GM12878 (cell line): ENCODE measurements at regions not wholly inside any gene's neighbourhood (a gene's known extent, or its start where the extent isn't known, plus 50 kb on each side); places are given as distances from the start of the nearest gene placed in this dataset.

Experiments used
- ATAC-seq: fragments of 200-7000 bp; cut with Tn5 transposase; 3 replicates; pipeline ENCODE4 v1.9.1; 2020; ENCODE audit warnings: mild to moderate bottlenecking, moderate library complexity
- BruUV-seq: library from RNA; stranded (reverse); fragments of 400-500 nt; replicated peaks from 2 replicates; lab custom pipeline; 2021; lab: Mats Ljungman, UMichigan
- CTCF ChIA-PET: fragments of 300-600 bp; sonication (Branson Sonifier 250); formaldehyde crosslinking; extraction: SDS; loops from one replicate; lab custom pipeline; 2021; ENCODE audit warnings: inconsistent platforms; lab: Yijun Ruan, JAX
- POLR2A ChIA-PET: fragments of 350-600 bp; formaldehyde crosslinking; extraction: SDS; loops from one replicate; lab custom pipeline; 2021; ENCODE audit warnings: inconsistent platforms; lab: Charles Lee
- RAD21 ChIA-PET: fragments of 300-600 bp; sonication (Branson Sonifier 250); formaldehyde crosslinking; loops from one replicate; lab custom pipeline; 2023; ENCODE audit warnings: antibody characterized with exemption; ENCODE audit not compliant: unreplicated experiment; lab: Charles Lee
- SMC1A ChIA-PET: fragments of 300-600 bp; sonication (Branson Sonifier 250); formaldehyde crosslinking; loops from one replicate; lab custom pipeline; 2023; ENCODE audit not compliant: unreplicated experiment, uncharacterized antibody; lab: Charles Lee
- DNase-seq: peaks from one replicate; pipeline ENCODE4 v3.0.0-alpha.2; 2011; ENCODE audit warnings: low read depth, low spot score
- FAIRE-seq: peaks from 3 replicates; lab custom pipeline; 2011; peaks lifted over from hg19 to GRCh38; lab: Jason Lieb, UNC
- H2AFZ ChIP-seq: 2 replicates; pipeline ENCODE4 v1.6.0; 2011; ENCODE audit warnings: low read depth, low read length, control low read depth; ENCODE audit not compliant: control insufficient read depth
- H3K27ac ChIP-seq: 2 replicates; pipeline ENCODE4 v1.5.1; 2011; ENCODE audit warnings: control low read depth; ENCODE audit not compliant: control insufficient read depth, insufficient read depth
- H3K27me3 ChIP-seq, 2 experiments: replicated peaks in 1 of 2; 2 replicates each; pipeline versions ENCODE4 v1.6.0 to v1.6.1; 2011; ENCODE audit warnings: low read length in 1 of 2; ENCODE audit not compliant: control insufficient read depth in 2 of 2, insufficient read depth in 2 of 2
- H3K36me3 ChIP-seq, 2 experiments: 2 replicates each; pipeline ENCODE4 v1.5.1; 2011; ENCODE audit warnings: low read length in 1 of 2; ENCODE audit not compliant: control insufficient read depth in 2 of 2, insufficient read depth in 2 of 2
- H3K4me1 ChIP-seq: 2 replicates; pipeline ENCODE4 v1.6.1; 2011; ENCODE audit warnings: mild to moderate bottlenecking, low read length, moderate library complexity, mixed read lengths; ENCODE audit not compliant: control insufficient read depth, insufficient read depth
- H3K4me2 ChIP-seq: 2 replicates; pipeline ENCODE4 v1.6.0; 2011; ENCODE audit warnings: control low read depth; ENCODE audit not compliant: control insufficient read depth, insufficient read depth
- H3K4me3 ChIP-seq: fragments of 200-600 bp; sonication (generic); 2 replicates; pipeline ENCODE4 v1.5.1; 2016
- H3K79me2 ChIP-seq: 2 replicates; pipeline ENCODE4 v1.6.0; 2011; ENCODE audit warnings: low read length; ENCODE audit not compliant: control insufficient read depth, insufficient read depth
- H3K9ac ChIP-seq: 2 replicates; pipeline ENCODE4 v1.8.0; 2011; ENCODE audit warnings: low read length, control low read depth, mixed read lengths; ENCODE audit not compliant: control insufficient read depth, insufficient read depth
- H3K9me3 ChIP-seq: replicated peaks from 3 replicates; pipeline ENCODE4 v1.5.1; 2011; ENCODE audit warnings: mild to moderate bottlenecking, low read length; ENCODE audit not compliant: control insufficient read depth, insufficient read depth
- H4K20me1 ChIP-seq: 2 replicates; pipeline ENCODE4 v1.6.0; 2011; ENCODE audit not compliant: control insufficient read depth, insufficient read depth
- CBFB ChIP-seq: IDR thresholded peaks from 2 replicates; pipeline ENCODE4 v1.6.1; 2016; ENCODE audit warnings: antibody characterized with exemption, low read depth
- CHD4 ChIP-seq: fragments of 200-600 bp; sonication (generic); IDR thresholded peaks from 2 replicates; pipeline ENCODE4 v1.6.1; 2016; ENCODE audit warnings: mild to moderate bottlenecking
- DPF2 ChIP-seq: fragments of 450-650 bp; IDR thresholded peaks from 2 replicates; pipeline ENCODE4 v1.6.1; 2017; ENCODE audit warnings: mild to moderate bottlenecking
- ESRRA ChIP-seq: IDR thresholded peaks from 2 replicates; pipeline ENCODE4 v1.6.1; 2012; ENCODE audit warnings: mild to moderate bottlenecking, low read length, improper control_type of control experiment
- FOXM1 ChIP-seq: IDR thresholded peaks from 2 replicates; pipeline ENCODE4 v1.6.1; 2012; ENCODE audit warnings: low read depth, mild to moderate bottlenecking, inconsistent platforms, low read length, moderate library complexity
- HDGF ChIP-seq: fragments of 450-650 bp; IDR thresholded peaks from 2 replicates; pipeline ENCODE4 v1.6.1; 2016; ENCODE audit warnings: antibody characterized with exemption
- NFIC ChIP-seq: IDR thresholded peaks from 2 replicates; pipeline ENCODE4 v1.6.1; 2012; ENCODE audit warnings: low read depth, mild to moderate bottlenecking, inconsistent platforms, low read length, moderate library complexity
- RAD51 ChIP-seq: fragments of 450-650 bp; IDR thresholded peaks from 2 replicates; pipeline ENCODE4 v1.6.1; 2016; ENCODE audit warnings: moderate library complexity, mild to moderate bottlenecking, inconsistent platforms
- RBBP5 ChIP-seq: fragments of 200-600 bp; sonication (generic); conservative IDR thresholded peaks from 2 replicates; pipeline ENCODE4 v1.6.1; 2016
- ZBED1 ChIP-seq: IDR thresholded peaks from 2 replicates; pipeline ENCODE4 v1.6.1; 2016; ENCODE audit warnings: borderline replicate concordance
- ZNF274 ChIP-seq: IDR thresholded peaks from one replicate; pipeline ENCODE4 v1.8.0; 2011; ENCODE audit not compliant: insufficient read length, insufficient read depth
- WGBS: methylation state at CpG from one replicate; pipeline ENCODE4 v1.1.6; 2016; ENCODE audit warnings: low lambda C conversion rate; ENCODE audit not compliant: insufficient replicate concordance, insufficient coverage; ENCODE audit errors: missing lambda C conversion rate; 5-methylcytosine and 5-hydroxymethylcytosine counted together
- in situ Hi-C: fragments of 300-500 bp; cut with MboI; formaldehyde crosslinking; loops from 9 replicates; pipeline ENCODE4 v1.14.3; 2018; ENCODE audit warnings: mixed read lengths
- intact Hi-C: fragments of 100-400 bp; cut with micrococcal nuclease; formaldehyde crosslinking; loops from one replicate; pipeline ENCODE4 v1.14.2; 2022; ENCODE audit not compliant: unreplicated experiment
- TF ChIP-seq, protein P1 (sequence below): IDR thresholded peaks from 2 replicates; pipeline ENCODE4 v1.6.1; 2012; ENCODE audit warnings: improper control_type of control experiment, low read depth, low read length; ENCODE audit not compliant: insufficient replicate concordance
- TF ChIP-seq, protein P2 (sequence below): IDR thresholded peaks from 2 replicates; pipeline ENCODE4 v1.6.1; 2011; ENCODE audit warnings: mild to moderate bottlenecking, low read depth, low read length, moderate library complexity; ENCODE audit not compliant: insufficient replicate concordance
- TF ChIP-seq, protein P3 (sequence below): fragments of 450-650 bp; IDR thresholded peaks from 2 replicates; pipeline ENCODE4 v1.6.1; 2017; ENCODE audit warnings: borderline replicate concordance

DNA sequence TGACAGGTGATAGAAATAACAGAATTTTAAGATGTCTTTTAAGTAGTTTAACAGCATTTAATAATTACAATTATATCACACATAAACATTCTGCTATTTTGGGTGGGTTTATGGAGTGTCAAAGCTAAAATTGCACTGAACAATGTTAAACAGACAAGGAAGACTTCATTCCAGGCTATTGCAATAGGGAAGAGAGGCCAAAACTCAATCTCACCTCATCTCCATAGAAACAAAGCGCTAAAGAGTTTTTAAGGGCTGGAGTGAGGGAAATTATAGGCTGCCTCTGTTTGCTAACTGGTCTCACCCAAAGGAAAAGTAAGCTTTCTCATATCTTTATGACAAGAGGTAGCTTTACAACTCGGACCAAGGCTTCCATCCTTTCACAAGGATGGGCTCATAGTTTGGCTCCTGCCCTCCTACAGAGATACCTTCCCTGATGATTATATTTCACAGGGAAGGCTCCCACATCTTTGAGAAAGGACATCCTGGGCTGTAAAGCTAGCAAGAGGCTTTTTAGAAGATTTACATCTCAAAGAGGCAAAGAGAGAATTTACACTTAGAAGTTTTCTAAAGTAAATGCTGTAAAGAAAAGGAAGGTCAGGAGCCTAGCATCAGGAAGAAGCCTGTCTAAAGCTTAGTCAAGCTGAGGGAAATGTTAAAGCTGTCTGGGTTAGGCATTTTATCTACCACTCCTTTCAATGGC lies 350.2 kb upstream of the IMPG1 start (continued):
- TF ChIP-seq, protein P1, sequence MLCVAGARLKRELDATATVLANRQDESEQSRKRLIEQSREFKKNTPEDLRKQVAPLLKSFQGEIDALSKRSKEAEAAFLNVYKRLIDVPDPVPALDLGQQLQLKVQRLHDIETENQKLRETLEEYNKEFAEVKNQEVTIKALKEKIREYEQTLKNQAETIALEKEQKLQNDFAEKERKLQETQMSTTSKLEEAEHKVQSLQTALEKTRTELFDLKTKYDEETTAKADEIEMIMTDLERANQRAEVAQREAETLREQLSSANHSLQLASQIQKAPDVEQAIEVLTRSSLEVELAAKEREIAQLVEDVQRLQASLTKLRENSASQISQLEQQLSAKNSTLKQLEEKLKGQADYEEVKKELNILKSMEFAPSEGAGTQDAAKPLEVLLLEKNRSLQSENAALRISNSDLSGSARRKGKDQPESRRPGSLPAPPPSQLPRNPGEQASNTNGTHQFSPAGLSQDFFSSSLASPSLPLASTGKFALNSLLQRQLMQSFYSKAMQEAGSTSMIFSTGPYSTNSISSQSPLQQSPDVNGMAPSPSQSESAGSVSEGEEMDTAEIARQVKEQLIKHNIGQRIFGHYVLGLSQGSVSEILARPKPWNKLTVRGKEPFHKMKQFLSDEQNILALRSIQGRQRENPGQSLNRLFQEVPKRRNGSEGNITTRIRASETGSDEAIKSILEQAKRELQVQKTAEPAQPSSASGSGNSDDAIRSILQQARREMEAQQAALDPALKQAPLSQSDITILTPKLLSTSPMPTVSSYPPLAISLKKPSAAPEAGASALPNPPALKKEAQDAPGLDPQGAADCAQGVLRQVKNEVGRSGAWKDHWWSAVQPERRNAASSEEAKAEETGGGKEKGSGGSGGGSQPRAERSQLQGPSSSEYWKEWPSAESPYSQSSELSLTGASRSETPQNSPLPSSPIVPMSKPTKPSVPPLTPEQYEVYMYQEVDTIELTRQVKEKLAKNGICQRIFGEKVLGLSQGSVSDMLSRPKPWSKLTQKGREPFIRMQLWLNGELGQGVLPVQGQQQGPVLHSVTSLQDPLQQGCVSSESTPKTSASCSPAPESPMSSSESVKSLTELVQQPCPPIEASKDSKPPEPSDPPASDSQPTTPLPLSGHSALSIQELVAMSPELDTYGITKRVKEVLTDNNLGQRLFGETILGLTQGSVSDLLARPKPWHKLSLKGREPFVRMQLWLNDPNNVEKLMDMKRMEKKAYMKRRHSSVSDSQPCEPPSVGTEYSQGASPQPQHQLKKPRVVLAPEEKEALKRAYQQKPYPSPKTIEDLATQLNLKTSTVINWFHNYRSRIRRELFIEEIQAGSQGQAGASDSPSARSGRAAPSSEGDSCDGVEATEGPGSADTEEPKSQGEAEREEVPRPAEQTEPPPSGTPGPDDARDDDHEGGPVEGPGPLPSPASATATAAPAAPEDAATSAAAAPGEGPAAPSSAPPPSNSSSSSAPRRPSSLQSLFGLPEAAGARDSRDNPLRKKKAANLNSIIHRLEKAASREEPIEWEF, result no peak
- no peak for TF ChIP-seq CBFB
- TF ChIP-seq, protein P2, sequence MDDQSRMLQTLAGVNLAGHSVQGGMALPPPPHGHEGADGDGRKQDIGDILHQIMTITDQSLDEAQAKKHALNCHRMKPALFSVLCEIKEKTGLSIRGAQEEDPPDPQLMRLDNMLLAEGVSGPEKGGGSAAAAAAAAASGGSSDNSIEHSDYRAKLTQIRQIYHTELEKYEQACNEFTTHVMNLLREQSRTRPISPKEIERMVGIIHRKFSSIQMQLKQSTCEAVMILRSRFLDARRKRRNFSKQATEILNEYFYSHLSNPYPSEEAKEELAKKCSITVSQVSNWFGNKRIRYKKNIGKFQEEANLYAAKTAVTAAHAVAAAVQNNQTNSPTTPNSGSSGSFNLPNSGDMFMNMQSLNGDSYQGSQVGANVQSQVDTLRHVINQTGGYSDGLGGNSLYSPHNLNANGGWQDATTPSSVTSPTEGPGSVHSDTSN, result no peak

DNA sequence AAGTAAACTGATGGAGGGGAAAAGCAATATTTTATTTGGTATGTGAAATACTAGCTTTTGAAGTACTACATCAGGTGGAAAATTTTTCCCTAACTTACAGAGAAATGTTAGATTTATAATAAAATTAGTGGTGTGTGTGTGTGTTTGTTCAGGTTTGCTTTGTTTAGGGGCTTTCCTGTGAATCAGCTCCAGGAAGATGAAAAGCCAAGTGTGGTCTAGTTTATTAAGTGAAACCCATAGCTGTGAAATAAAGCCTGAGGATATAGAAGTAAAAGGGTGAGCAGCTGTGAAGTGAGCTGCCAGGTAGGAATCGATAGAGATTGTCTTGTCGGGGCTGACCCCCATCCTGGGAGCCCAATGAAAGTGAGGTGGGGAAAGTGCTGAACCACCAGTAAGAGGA lies 347.6 kb upstream of the IMPG1 start:
- no peaks in the 10 kb centered on the region for H3K4me1 ChIP-seq
- no peaks in the 10 kb centered on the region for H3K36me3 ChIP-seq
- no peak overlapping the region for H3K4me3 ChIP-seq
- no peak for FAIRE-seq
- DNase-seq, result no peak
- no peak overlapping the region for H3K9ac ChIP-seq
- no peaks in the 10 kb centered on the region for H3K27me3 ChIP-seq
- 63% methylated on average over 2 of the region's 2 CpGs for WGBS
- no peak overlapping the region for H2AFZ ChIP-seq
- H3K79me2 ChIP-seq, result no peaks in the 10 kb centered on the region
- peak; percentile 92 for ATAC-seq
- H4K20me1 ChIP-seq, result no peaks in the 10 kb centered on the region
- ChIA-PET POLR2A (no interaction called here), RAD21 (interaction anchor here (0.9 kb wide), 1 partner anchor 46 kb away, joined by 3 read pairs; no protein-coding TSS in a partner anchor), CTCF (interaction anchor here (1.5 kb wide), 1 partner anchor 19 kb away, joined by 3 read pairs; no protein-coding TSS in a partner anchor), SMC1A (interaction anchor here (0.6 to 1.1 kb wide), 2 partner anchors 24 to 54 kb away, joined by 3 read pairs; no protein-coding TSS in a partner anchor)
- intact Hi-C loops (no loop called here), in situ Hi-C loops (no loop called here)
- H3K27ac ChIP-seq, result no peak overlapping the region
- H3K4me2 ChIP-seq, result no peak overlapping the region
- no TSS peak for BruUV-seq
- H3K9me3 ChIP-seq, result no peaks in the 10 kb centered on the region
- TF ChIP-seq CHD4 (no peak), RBBP5 (no peak), FOXM1 (no peak), DPF2 (0 out of 2 replicates have a peak, but pooled peaks have one; percentile 18), ESRRA (no peak), RAD51 (no peak), HDGF (no peak), ZNF274 (no peak), ZBED1 (no peak), NFIC (no peak)
- TF ChIP-seq, protein P2, result no peak
- TF ChIP-seq, protein P3, sequence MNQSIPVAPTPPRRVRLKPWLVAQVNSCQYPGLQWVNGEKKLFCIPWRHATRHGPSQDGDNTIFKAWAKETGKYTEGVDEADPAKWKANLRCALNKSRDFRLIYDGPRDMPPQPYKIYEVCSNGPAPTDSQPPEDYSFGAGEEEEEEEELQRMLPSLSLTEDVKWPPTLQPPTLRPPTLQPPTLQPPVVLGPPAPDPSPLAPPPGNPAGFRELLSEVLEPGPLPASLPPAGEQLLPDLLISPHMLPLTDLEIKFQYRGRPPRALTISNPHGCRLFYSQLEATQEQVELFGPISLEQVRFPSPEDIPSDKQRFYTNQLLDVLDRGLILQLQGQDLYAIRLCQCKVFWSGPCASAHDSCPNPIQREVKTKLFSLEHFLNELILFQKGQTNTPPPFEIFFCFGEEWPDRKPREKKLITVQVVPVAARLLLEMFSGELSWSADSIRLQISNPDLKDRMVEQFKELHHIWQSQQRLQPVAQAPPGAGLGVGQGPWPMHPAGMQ, result no peak
